Activated T-cell treated with anti-CD3 and anti-CD28 coated beads for 24 hours (primary cell): ENCODE measurements at regions not wholly inside any gene's neighbourhood (a gene's known extent, or its start where the extent isn't known, plus 50 kb on each side); places are given as distances from the start of the nearest gene placed in this dataset.

Source experiments
- DNase-seq: peaks from one replicate; pipeline ENCODE4 v3.0.0-alpha.2; 2020; ENCODE audit warnings: low read depth

- DNase-seq, result no peak
Observed at GRCh38 chr7:11895337-11895736, 63.3 kb upstream of the THSD7A start.

- DNase-seq, result no peak
Observed at GRCh38 chr7:11896663-11897062, 64.7 kb upstream of the THSD7A start.

GRCh38 chr7:11899247-11899646, 67.2 kb upstream of the THSD7A start:
- no peak for DNase-seq

- no peak for DNase-seq
Observed at GRCh38 chr7:11910253-11910652, 78.3 kb upstream of the THSD7A start.

- DNase-seq, result no peak
Observed at GRCh38 chr7:11911900-11912299, 79.9 kb upstream of the THSD7A start.

GRCh38 chr7:11914645-11915044, 82.6 kb upstream of the THSD7A start:
- DNase-seq, result no peak

GRCh38 chr7:11923376-11923930, 91.5 kb upstream of the THSD7A start:
- no peak for DNase-seq

GRCh38 chr7:11931307-11931706, 99.3 kb upstream of the THSD7A start:
- DNase-seq, result no peak

GRCh38 chr7:11934796-11935195, 102.8 kb upstream of the THSD7A start:
- no peak for DNase-seq

GRCh38 chr7:11935905-11936304, 103.9 kb upstream of the THSD7A start:
- DNase-seq, result no peak

- no peak for DNase-seq
Observed at GRCh38 chr7:11946794-11947193, 114.8 kb upstream of the THSD7A start.

GRCh38 chr7:11950281-11950680, 118.3 kb upstream of the THSD7A start:
- no peak for DNase-seq

- no peak for DNase-seq
Observed at GRCh38 chr7:11950942-11951341, 118.9 kb upstream of the THSD7A start.

GRCh38 chr7:11951909-11952308, 119.9 kb upstream of the THSD7A start:
- no peak for DNase-seq

GRCh38 chr7:11952972-11953371, 121.0 kb upstream of the THSD7A start:
- DNase-seq, result no peak

GRCh38 chr7:11956991-11957390, 125.0 kb upstream of the THSD7A start:
- DNase-seq, result no peak

GRCh38 chr7:11957956-11958355, 126.0 kb upstream of the THSD7A start:
- DNase-seq, result no peak

GRCh38 chr7:11959121-11959520, 127.1 kb upstream of the THSD7A start:
- no peak for DNase-seq

GRCh38 chr7:11960621-11961020, 128.6 kb upstream of the THSD7A start:
- DNase-seq, result no peak

- DNase-seq, result no peak
Observed at GRCh38 chr7:11969643-11970042, 137.6 kb upstream of the THSD7A start.

- DNase-seq, result no peak
Observed at GRCh38 chr7:11970132-11970531, 138.1 kb upstream of the THSD7A start.

GRCh38 chr7:11985376-11985775, 153.4 kb upstream of the THSD7A start:
- no peak for DNase-seq

- no peak for DNase-seq
Observed at GRCh38 chr7:11985971-11986370, 154.0 kb upstream of the THSD7A start.

GRCh38 chr7:11988186-11988585, 156.2 kb upstream of the THSD7A start:
- DNase-seq, result no peak

- DNase-seq, result no peak
Observed at GRCh38 chr7:12002428-12002827, 170.4 kb upstream of the THSD7A start.
